ENCODE measurements at regions not wholly inside any gene's neighbourhood (a gene's known extent, or its start where the extent isn't known, plus 50 kb on each side); places are given as distances from the start of the nearest gene placed in this dataset.

- H3K9me3 ChIP-seq: no peaks in the 10 kb centered on the region
- 78 to 85% methylated on average over 4 of the region's 4 CpGs for whole genome bisulfite sequencing, 2 donors
- H3K4me3 ChIP-seq: no peak overlapping the region
- no peak for ATAC-seq
- TF ChIP-seq, protein P1, sequence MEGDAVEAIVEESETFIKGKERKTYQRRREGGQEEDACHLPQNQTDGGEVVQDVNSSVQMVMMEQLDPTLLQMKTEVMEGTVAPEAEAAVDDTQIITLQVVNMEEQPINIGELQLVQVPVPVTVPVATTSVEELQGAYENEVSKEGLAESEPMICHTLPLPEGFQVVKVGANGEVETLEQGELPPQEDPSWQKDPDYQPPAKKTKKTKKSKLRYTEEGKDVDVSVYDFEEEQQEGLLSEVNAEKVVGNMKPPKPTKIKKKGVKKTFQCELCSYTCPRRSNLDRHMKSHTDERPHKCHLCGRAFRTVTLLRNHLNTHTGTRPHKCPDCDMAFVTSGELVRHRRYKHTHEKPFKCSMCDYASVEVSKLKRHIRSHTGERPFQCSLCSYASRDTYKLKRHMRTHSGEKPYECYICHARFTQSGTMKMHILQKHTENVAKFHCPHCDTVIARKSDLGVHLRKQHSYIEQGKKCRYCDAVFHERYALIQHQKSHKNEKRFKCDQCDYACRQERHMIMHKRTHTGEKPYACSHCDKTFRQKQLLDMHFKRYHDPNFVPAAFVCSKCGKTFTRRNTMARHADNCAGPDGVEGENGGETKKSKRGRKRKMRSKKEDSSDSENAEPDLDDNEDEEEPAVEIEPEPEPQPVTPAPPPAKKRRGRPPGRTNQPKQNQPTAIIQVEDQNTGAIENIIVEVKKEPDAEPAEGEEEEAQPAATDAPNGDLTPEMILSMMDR (IDR thresholded peaks at IDR 0.05): no peak
- DNase-seq: no peak
- no peak overlapping the region for H3K27ac ChIP-seq
- no peaks in the 10 kb centered on the region for H3K27me3 ChIP-seq
- intact Hi-C loops (cut with DNase I): no loop called here
- H3K36me3 ChIP-seq: no peaks in the 10 kb centered on the region
- no peaks in the 10 kb centered on the region for H3K4me1 ChIP-seq
Observed at GRCh38 chr2:212737392-212738172, 199.0 kb upstream of the ERBB4 start.

DNA sequence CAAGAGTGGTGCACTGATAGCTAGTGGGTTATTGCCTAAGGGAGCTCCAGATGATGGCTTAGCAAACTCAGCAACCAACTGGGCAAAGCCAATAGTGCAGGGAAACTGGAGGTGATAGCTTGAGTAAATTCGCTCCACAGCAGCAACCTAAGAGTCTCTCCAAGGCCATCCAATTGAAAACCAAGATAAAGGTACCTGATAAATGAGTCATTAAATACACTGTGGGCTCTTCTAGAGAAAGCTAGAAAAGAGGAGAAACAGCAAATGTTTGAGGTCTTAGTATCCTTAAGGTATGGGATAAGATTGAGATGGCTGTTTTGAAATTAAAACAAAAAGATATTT, 197.8 kb upstream of the ERBB4 start:
- 86 to 89% methylated on average over 1 of the region's 1 CpG for WGBS, 2 donors
- H3K27me3 ChIP-seq: no peaks in the 10 kb centered on the region
- DNase-seq (no peak), ATAC-seq (no peak)
- no peaks in the 10 kb centered on the region for H3K4me1 ChIP-seq
- no peaks in the 10 kb centered on the region for H3K36me3 ChIP-seq
- H3K4me3 ChIP-seq: no peak overlapping the region
- no peak overlapping the region for H3K27ac ChIP-seq
- intact Hi-C loops (cut with DNase I): no loop called here
- no peaks in the 10 kb centered on the region for H3K9me3 ChIP-seq
- TF ChIP-seq, protein P1 (IDR thresholded peaks at IDR 0.05): no peak

DNA sequence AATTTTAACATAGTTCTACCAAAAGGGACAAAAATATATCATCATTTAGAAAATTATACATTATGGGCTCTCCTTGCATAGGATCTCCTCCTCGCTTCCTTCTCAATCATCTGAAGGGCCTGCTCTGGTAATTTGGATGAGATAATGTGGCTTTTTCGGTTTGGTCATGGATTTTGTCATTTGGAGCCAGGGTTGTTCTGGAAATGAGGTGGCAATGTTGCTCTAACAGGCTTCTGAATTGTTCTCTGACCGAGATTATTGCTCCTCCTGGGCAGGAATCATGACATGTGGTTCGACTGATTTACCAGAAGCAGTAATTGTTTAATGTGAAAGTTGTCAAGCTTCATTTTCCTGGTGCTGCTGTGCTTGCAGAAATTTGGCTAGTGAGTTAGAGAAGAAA, 194.7 kb upstream of the ERBB4 start:
- Histone ChIP-seq H3K4me3 (no peak overlapping the region), H3K9me3 (no peaks in the 10 kb centered on the region), H3K27me3 (no peaks in the 10 kb centered on the region), H3K27ac (no peak overlapping the region), H3K4me1 (no peaks in the 10 kb centered on the region), H3K36me3 (no peaks in the 10 kb centered on the region)
- intact Hi-C loops (cut with DNase I): no loop called here
- WGBS, 2 donors: 72 to 79% methylated on average over 4 of the region's 4 CpGs
- DNase-seq: no peak
- ATAC-seq: no peak
- TF ChIP-seq, protein P1 (IDR thresholded peaks at IDR 0.05): no peak

DNA sequence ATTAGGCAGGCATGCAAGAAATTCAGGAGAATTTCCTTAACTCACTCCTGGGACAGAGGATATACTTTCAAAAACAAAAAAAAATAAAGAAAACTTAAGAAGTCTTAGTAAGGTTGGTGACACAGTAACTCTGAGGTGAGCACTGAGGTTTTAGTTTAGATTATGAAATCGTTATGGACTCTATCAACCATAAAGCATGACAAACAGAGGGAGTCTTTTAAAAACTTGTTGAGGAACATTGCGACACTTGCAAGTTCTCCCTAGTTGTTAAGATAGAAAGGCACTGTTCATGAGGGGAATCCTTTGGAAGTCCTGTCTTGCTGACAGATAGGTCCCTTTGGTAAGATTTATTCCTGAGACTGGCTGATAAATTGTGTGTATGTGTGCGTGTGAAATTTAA, 194.3 kb upstream of the ERBB4 start:
- WGBS, 2 donors: 80 to 83% methylated on average over 3 of the region's 3 CpGs
- H3K9me3 ChIP-seq: no peaks in the 10 kb centered on the region
- no peaks in the 10 kb centered on the region for H3K27me3 ChIP-seq
- no peak for DNase-seq
- H3K4me3 ChIP-seq: no peak overlapping the region
- H3K27ac ChIP-seq: no peak overlapping the region
- intact Hi-C loops (cut with DNase I): no loop called here
- no peak for ATAC-seq
- H3K36me3 ChIP-seq: no peaks in the 10 kb centered on the region
- TF ChIP-seq, protein P1 (IDR thresholded peaks at IDR 0.05): no peak
- no peaks in the 10 kb centered on the region for H3K4me1 ChIP-seq
